IMR-90 (cell line): ENCODE measurements at regions not wholly inside any gene's neighbourhood (a gene's known extent, or its start where the extent isn't known, plus 50 kb on each side); places are given as distances from the start of the nearest gene placed in this dataset.

Experiments used
- BHLHE40 ChIP-seq: fragments of 150-350 bp; IDR thresholded peaks from 2 replicates; pipeline ENCODE4 v1.6.1; 2016; ENCODE audit warnings: mild to moderate bottlenecking, low read depth, low read length
- MAZ ChIP-seq: IDR thresholded peaks from 2 replicates; pipeline ENCODE4 v1.6.1; 2012; ENCODE audit warnings: low read depth, mild to moderate bottlenecking, low read length, improper control_type of control experiment, moderate library complexity, borderline replicate concordance
- POLR2A ChIP-seq: IDR thresholded peaks from 2 replicates; pipeline ENCODE4 v1.6.1; 2012; ENCODE audit warnings: mild to moderate bottlenecking, low read depth, low read length
- RAD21 ChIP-seq: IDR thresholded peaks from 2 replicates; pipeline ENCODE4 v1.6.1; 2012; ENCODE audit warnings: low read length, improper control_type of control experiment
- RFX5 ChIP-seq: IDR thresholded peaks from 2 replicates; pipeline ENCODE4 v1.8.0; 2012; ENCODE audit warnings: low read depth, mild to moderate bottlenecking, low read length, moderate library complexity
- TF ChIP-seq, protein P1 (sequence below): conservative IDR thresholded peaks from 2 replicates; pipeline ENCODE4 v1.5.1; 2012; ENCODE audit warnings: mild to moderate bottlenecking, low read depth, low read length, improper control_type of control experiment

DNA sequence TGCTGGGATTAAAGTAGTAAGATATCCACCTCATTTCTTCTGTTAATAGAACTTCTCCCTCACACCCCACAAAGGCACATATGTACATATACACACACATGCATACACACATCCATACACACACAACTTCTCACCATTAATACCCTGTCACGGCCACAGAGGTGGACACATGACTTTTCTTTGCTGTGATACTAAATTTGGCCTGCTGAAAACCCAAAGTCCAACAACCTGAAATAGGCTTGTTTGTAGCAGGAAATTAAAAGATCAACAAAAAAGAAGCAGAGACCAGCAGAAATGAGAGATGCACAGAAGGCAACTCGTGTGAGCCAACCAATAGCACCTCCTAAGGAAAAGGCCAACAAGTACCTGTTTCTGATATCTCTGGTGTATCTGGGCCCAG is 128.7 kb upstream of the PCGF5 start:
- no peak for TF ChIP-seq RFX5
- TF ChIP-seq, protein P1, sequence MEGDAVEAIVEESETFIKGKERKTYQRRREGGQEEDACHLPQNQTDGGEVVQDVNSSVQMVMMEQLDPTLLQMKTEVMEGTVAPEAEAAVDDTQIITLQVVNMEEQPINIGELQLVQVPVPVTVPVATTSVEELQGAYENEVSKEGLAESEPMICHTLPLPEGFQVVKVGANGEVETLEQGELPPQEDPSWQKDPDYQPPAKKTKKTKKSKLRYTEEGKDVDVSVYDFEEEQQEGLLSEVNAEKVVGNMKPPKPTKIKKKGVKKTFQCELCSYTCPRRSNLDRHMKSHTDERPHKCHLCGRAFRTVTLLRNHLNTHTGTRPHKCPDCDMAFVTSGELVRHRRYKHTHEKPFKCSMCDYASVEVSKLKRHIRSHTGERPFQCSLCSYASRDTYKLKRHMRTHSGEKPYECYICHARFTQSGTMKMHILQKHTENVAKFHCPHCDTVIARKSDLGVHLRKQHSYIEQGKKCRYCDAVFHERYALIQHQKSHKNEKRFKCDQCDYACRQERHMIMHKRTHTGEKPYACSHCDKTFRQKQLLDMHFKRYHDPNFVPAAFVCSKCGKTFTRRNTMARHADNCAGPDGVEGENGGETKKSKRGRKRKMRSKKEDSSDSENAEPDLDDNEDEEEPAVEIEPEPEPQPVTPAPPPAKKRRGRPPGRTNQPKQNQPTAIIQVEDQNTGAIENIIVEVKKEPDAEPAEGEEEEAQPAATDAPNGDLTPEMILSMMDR: no peak
- no peak for TF ChIP-seq MAZ
- TF ChIP-seq POLR2A: no peak
- no peak for TF ChIP-seq BHLHE40
- TF ChIP-seq RAD21: no peak
